ENCODE measurements at regions not wholly inside any gene's neighbourhood (a gene's known extent, or its start where the extent isn't known, plus 50 kb on each side); places are given as distances from the start of the nearest gene placed in this dataset.
"Not testable (repeated sequence)": the region's sequence is repeated elsewhere in the genome, so short reads cannot be mapped to it uniquely, and the experiment has no call there.

GRCh38 chr3:159669766-159670165, 318.9 kb upstream of the IL12A start:
- no peak for DNase-seq

- DNase-seq: no peak
Observed at GRCh38 chr3:159672728-159673688, 315.6 kb upstream of the IL12A start.

GRCh38 chr3:159674583-159674982, 314.1 kb upstream of the IL12A start:
- no peak for DNase-seq

- no peak for DNase-seq
Observed at GRCh38 chr3:159675285-159675684, 313.4 kb upstream of the IL12A start.

GRCh38 chr3:159679900-159680299, 308.7 kb upstream of the IL12A start:
- no peak for DNase-seq

GRCh38 chr3:159681717-159682116, 306.9 kb upstream of the IL12A start:
- not testable (repeated sequence) for DNase-seq

GRCh38 chr3:159685801-159686200, 302.8 kb upstream of the IL12A start:
- DNase-seq: no peak

GRCh38 chr3:159693226-159693625, 295.4 kb upstream of the IL12A start:
- no peak for DNase-seq

- no peak for DNase-seq
Observed at GRCh38 chr3:159711560-159712333, 276.9 kb upstream of the IL12A start.

GRCh38 chr3:159721324-159721723, 267.3 kb upstream of the IL12A start:
- DNase-seq: no peak

- DNase-seq: no peak
Observed at GRCh38 chr3:159723295-159723694, 265.3 kb upstream of the IL12A start.

- DNase-seq: no peak
Observed at GRCh38 chr3:159724627-159725026, 264.0 kb upstream of the IL12A start.

GRCh38 chr3:159726231-159726964, 262.2 kb upstream of the IL12A start:
- DNase-seq: no peak

GRCh38 chr3:159727506-159727905, 261.1 kb upstream of the IL12A start:
- DNase-seq: no peak

- no peak for DNase-seq
Observed at GRCh38 chr3:159731254-159731653, 257.4 kb upstream of the IL12A start.

GRCh38 chr3:159732172-159733111, 256.2 kb upstream of the IL12A start:
- DNase-seq: no peak

- no peak for DNase-seq
Observed at GRCh38 chr3:159733194-159733860, 255.3 kb upstream of the IL12A start.

GRCh38 chr3:159734681-159735080, 254.0 kb upstream of the IL12A start:
- no peak for DNase-seq

GRCh38 chr3:159739166-159739565, 249.5 kb upstream of the IL12A start:
- DNase-seq: no peak

- no peak for DNase-seq
Observed at GRCh38 chr3:159739969-159740368, 248.7 kb upstream of the IL12A start.

- no peak for DNase-seq
Observed at GRCh38 chr3:159741281-159741680, 247.4 kb upstream of the IL12A start.
